Activated T-helper 1 cell treated with anti-CD3 and anti-CD28 coated beads, Interleukin-12 subunit alpha, Interleukin-12 subunit beta, Interleukin-2, Interleukin-4 antibody, amounts not matched to agents 30 ng/mL and 10 ng/mL and 1 ng/mL, durations not matched to agents 14 hours and 24 hours and 36 hours (primary cell): ENCODE measurements at regions not wholly inside any gene's neighbourhood (a gene's known extent, or its start where the extent isn't known, plus 50 kb on each side); places are given as distances from the start of the nearest gene placed in this dataset.

Experiments
- DNase-seq: peaks from one replicate; pipeline ENCODE4 v3.0.0; 2021; ENCODE audit warnings: low spot score
- H3K27ac Mint-ChIP-seq: one replicate; pipeline ENCODE4 v1.8.0; 2021; ENCODE audit warnings: mild to moderate bottlenecking, mixed read lengths
- H3K27me3 Mint-ChIP-seq: one replicate; pipeline ENCODE4 v1.8.0; 2022; ENCODE audit warnings: mild to moderate bottlenecking, moderate library complexity, mixed read lengths; ENCODE audit not compliant: insufficient read depth
- H3K36me3 Mint-ChIP-seq: one replicate; pipeline ENCODE4 v1.8.0; 2021; ENCODE audit warnings: low read depth, mixed read lengths
- H3K4me1 Mint-ChIP-seq: one replicate; pipeline ENCODE4 v1.8.0; 2021; ENCODE audit warnings: low read depth, mixed read lengths
- H3K4me3 Mint-ChIP-seq: one replicate; pipeline ENCODE4 v1.8.0; 2021; ENCODE audit warnings: mild to moderate bottlenecking, moderate library complexity, mixed read lengths
- H3K9me3 Mint-ChIP-seq: one replicate; pipeline ENCODE4 v1.8.0; 2021; ENCODE audit warnings: mixed read lengths
- intact Hi-C: fragments of 100-400 bp; cut with micrococcal nuclease; formaldehyde crosslinking; loops from one replicate; pipeline ENCODE4 v1.15.1; 2024

DNA sequence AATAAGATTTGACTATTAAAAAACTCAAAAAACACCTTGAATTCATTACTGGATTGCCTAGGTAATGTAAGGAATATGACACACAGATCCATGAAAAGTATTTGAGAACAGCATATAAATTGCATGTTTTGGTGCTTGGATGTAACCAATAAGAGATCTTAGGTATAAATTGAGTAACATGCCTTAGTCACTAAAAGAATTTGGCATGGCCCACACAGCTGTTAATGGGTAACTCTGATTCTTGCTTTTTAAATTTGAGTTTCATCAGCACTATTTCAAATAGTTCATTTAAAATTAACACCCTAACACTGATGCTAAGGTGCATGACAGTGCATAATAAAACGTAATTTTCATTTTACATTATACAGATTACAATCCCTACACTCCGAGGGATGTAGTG is 779.3 kb upstream of the WWC1 start:
- H3K4me3 Mint-ChIP-seq = no peak overlapping the region
- no peak for DNase-seq
- no peaks in the 10 kb centered on the region for H3K4me1 Mint-ChIP-seq
- H3K9me3 Mint-ChIP-seq = no peaks in the 10 kb centered on the region
- H3K27me3 Mint-ChIP-seq = no peaks in the 10 kb centered on the region
- H3K27ac Mint-ChIP-seq = no peak overlapping the region
- intact Hi-C loops = no loop called here
- H3K36me3 Mint-ChIP-seq = no peaks in the 10 kb centered on the region

- Mint-ChIP-seq H3K36me3 (no peaks in the 10 kb centered on the region), H3K27me3 (no peaks in the 10 kb centered on the region), H3K4me1 (no peaks in the 10 kb centered on the region), H3K4me3 (no peak overlapping the region), H3K27ac (no peak overlapping the region), H3K9me3 (peaks cover 4% of the 10 kb centered on the region)
- no peak for DNase-seq
- intact Hi-C loops = no loop called here
Measured at GRCh38 chr5:167513381-167513780, 778.1 kb upstream of the WWC1 start.

DNA sequence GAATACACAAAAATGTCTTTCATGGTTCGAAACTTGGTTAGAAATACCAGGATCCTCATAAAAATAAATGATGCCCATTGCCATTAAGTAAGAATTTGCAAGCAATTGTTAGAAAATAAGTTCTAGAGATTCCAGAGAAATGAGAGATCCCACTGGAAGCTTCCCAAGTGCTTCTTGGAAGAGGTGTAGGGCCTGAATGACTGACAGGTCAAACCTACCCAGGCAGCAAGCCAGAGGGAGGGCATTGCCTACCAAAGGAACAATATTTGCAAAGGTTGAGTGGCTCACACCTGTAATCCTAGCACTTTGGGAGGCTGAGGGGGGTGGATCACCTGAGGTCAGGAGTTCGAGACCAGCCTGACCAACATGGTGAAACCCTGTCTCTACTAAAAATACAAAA is 777.0 kb upstream of the WWC1 start:
- Mint-ChIP-seq H3K36me3 (no peaks in the 10 kb centered on the region), H3K27me3 (no peaks in the 10 kb centered on the region), H3K27ac (no peak overlapping the region), H3K9me3 (peaks cover 4% of the 10 kb centered on the region), H3K4me3 (no peak overlapping the region), H3K4me1 (no peaks in the 10 kb centered on the region)
- intact Hi-C loops = no loop called here
- no peak for DNase-seq

- Mint-ChIP-seq H3K27ac (no peak overlapping the region), H3K27me3 (peaks cover 1% of the 10 kb centered on the region), H3K9me3 (no peaks in the 10 kb centered on the region), H3K36me3 (no peaks in the 10 kb centered on the region), H3K4me1 (no peaks in the 10 kb centered on the region), H3K4me3 (no peak overlapping the region)
- DNase-seq = no peak
- intact Hi-C loops = no loop called here
Measured at GRCh38 chr5:167525004-167525403, 766.4 kb upstream of the WWC1 start.

DNA sequence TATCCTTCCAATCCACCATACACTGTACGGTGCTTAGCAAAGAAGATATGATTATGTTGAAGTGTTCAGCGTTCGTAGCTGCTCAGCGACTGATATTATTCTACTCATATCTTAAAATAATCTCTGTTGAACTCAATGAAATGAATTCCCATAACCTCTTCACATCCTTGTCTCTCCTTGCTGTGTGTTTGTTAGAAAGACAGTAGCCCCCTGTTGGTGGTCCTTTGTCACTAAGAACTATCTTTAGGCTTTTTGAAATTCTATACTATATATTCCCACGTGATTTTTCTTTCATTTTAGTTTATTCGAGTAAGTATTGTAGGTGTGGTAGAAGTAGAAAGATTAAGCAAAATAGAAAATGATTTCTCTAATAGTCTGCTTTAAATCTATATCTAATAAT is 762.8 kb upstream of the WWC1 start:
- Mint-ChIP-seq H3K4me3 (no peak overlapping the region), H3K4me1 (no peaks in the 10 kb centered on the region), H3K9me3 (no peaks in the 10 kb centered on the region), H3K27ac (no peak overlapping the region), H3K36me3 (no peaks in the 10 kb centered on the region), H3K27me3 (no peaks in the 10 kb centered on the region)
- intact Hi-C loops = no loop called here
- DNase-seq = no peak

DNA sequence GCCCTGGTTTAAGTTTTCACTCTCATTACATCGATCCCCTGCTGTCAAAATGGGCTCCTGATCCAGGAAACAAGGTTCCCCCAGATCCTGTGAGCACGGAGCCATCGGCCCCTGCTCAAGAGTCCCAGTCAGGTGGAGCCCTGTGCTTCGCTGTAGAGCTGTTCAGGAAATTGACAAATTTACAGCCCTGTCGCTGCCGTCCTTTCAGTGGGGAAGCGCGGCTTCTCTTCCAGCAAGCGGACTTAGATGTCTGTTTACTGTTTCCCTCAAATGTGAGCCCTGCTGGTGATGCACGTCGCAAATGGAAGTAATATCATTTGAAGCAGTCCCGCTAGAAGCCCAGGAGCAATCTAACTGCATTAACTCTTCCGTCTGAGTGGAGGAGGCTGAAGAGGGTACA is 760.9 kb upstream of the WWC1 start:
- H3K27me3 Mint-ChIP-seq = no peaks in the 10 kb centered on the region
- H3K9me3 Mint-ChIP-seq = no peaks in the 10 kb centered on the region
- H3K27ac Mint-ChIP-seq = no peak overlapping the region
- no peaks in the 10 kb centered on the region for H3K4me1 Mint-ChIP-seq
- DNase-seq = no peak
- H3K4me3 Mint-ChIP-seq = no peak overlapping the region
- no peaks in the 10 kb centered on the region for H3K36me3 Mint-ChIP-seq
- intact Hi-C loops = no loop called here

DNA sequence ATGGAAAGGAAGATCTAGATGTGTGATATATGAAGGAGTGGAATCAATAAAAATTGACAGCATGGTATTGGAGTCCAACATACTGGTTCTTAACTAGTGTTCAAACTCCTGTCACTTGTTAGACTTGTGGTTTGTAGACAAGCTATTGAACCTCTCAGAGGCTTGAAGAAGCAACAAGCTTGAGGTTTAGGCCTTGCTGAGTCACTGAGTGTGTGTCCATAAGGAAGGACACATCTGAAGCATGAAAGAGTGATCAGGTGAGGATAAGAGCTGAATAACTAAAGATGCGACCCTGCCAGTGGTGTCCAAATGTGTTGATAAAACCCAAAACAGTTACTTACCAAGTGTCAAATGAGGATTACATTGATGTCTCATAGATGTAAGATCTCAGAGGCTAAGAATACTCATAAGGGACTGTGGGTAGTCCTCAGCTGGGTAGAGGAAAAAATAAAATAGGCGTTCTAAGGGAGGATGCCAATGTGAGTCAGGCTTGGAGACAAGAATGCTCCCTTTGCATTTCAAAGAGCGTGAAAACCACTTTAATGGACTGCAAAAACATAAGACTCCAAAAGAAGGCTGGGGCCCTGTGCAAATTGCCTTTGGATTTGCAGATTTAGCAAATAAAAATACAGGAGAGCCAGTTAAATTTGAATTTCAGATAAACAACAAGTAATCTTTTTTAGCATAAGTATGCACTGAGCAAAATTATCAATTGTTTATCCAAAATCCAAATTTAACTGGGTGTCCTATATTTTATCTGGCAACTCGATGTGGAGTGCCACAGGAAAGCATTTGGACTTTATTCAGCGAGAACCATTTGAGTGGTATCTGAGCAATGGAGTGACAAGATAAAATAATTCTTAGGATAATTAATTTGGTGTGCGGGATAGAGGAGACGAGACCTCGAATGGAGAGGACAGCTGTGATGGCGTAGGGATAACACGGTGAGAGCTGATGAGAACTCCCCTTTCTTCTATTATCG is 757.3 kb upstream of the WWC1 start:
- H3K36me3 Mint-ChIP-seq = no peaks in the 10 kb centered on the region
- DNase-seq = no peak
- H3K9me3 Mint-ChIP-seq = no peaks in the 10 kb centered on the region
- no peak overlapping the region for H3K4me3 Mint-ChIP-seq
- intact Hi-C loops = no loop called here
- no peak overlapping the region for H3K27ac Mint-ChIP-seq
- no peaks in the 10 kb centered on the region for H3K27me3 Mint-ChIP-seq
- no peaks in the 10 kb centered on the region for H3K4me1 Mint-ChIP-seq

DNA sequence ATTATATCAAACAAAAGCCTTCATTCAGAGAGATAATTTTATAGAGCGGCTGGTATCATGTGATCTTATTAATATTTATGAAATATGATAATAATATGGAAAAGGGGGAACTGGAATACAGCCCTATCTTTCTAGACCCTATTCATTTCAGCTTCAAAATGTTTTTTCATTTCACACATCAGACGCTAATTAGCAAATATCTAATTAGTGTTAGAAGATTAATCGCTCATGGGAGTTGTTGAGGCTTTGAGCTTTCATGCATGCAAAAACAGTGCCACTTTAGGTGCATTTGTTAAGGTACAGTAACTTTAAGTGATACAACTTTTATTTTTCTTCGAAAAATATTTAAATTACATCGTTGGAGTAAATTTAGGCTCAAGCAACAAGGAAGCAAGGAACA is 751.7 kb upstream of the WWC1 start:
- Mint-ChIP-seq H3K27ac (no peak overlapping the region), H3K4me3 (no peak overlapping the region), H3K4me1 (no peaks in the 10 kb centered on the region), H3K36me3 (no peaks in the 10 kb centered on the region), H3K9me3 (no peaks in the 10 kb centered on the region), H3K27me3 (no peaks in the 10 kb centered on the region)
- DNase-seq = no peak
- intact Hi-C loops = no loop called here

DNA sequence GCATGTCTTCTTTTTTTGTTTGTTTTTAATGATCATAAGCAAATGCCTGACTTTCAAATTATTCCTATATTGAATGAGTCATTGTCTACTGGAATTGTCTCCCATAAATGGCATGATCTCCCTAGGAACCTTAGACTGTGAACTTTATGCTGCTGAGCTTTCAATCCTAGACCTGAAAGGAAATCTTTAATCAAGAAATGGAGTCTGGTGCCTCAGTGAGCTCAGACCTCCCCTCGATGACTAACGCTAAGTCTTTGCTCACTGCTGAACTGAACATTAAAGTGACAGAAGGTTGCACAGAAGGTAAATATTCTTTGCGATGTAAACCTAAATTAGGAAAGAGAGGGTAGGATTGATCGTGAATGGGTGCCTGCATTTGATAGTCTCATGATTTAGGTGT is 745.2 kb upstream of the WWC1 start:
- Mint-ChIP-seq H3K4me3 (no peak overlapping the region), H3K36me3 (no peaks in the 10 kb centered on the region), H3K9me3 (no peaks in the 10 kb centered on the region), H3K27me3 (no peaks in the 10 kb centered on the region), H3K27ac (no peak overlapping the region), H3K4me1 (no peaks in the 10 kb centered on the region)
- intact Hi-C loops = no loop called here
- DNase-seq = no peak

- H3K36me3 Mint-ChIP-seq = no peaks in the 10 kb centered on the region
Measured at GRCh38 chr5:167552356-167552755, 739.1 kb upstream of the WWC1 start.

GRCh38 chr5:167553511-167553910 is 737.9 kb upstream of the WWC1 start:
- no peaks in the 10 kb centered on the region for H3K27me3 Mint-ChIP-seq
- intact Hi-C loops = no loop called here
- no peak overlapping the region for H3K27ac Mint-ChIP-seq
- no peak overlapping the region for H3K4me3 Mint-ChIP-seq
- no peaks in the 10 kb centered on the region for H3K4me1 Mint-ChIP-seq
- DNase-seq = no peak
- no peaks in the 10 kb centered on the region for H3K9me3 Mint-ChIP-seq
- H3K36me3 Mint-ChIP-seq = no peaks in the 10 kb centered on the region

More at GRCh38 chr5:167552356-167552755, 739.1 kb upstream of the WWC1 start:
- no peak for DNase-seq
- no peaks in the 10 kb centered on the region for H3K27me3 Mint-ChIP-seq
- H3K4me1 Mint-ChIP-seq = no peaks in the 10 kb centered on the region
- H3K9me3 Mint-ChIP-seq = no peaks in the 10 kb centered on the region
- no peak overlapping the region for H3K27ac Mint-ChIP-seq
- no peak overlapping the region for H3K4me3 Mint-ChIP-seq
- intact Hi-C loops = no loop called here

- no peak overlapping the region for H3K27ac Mint-ChIP-seq
- H3K4me3 Mint-ChIP-seq = no peak overlapping the region
- H3K9me3 Mint-ChIP-seq = no peaks in the 10 kb centered on the region
- DNase-seq = no peak
- no peaks in the 10 kb centered on the region for H3K27me3 Mint-ChIP-seq
- H3K36me3 Mint-ChIP-seq = no peaks in the 10 kb centered on the region
- H3K4me1 Mint-ChIP-seq = no peaks in the 10 kb centered on the region
- intact Hi-C loops = no loop called here
Measured at GRCh38 chr5:167554564-167555290, 736.7 kb upstream of the WWC1 start.

DNA sequence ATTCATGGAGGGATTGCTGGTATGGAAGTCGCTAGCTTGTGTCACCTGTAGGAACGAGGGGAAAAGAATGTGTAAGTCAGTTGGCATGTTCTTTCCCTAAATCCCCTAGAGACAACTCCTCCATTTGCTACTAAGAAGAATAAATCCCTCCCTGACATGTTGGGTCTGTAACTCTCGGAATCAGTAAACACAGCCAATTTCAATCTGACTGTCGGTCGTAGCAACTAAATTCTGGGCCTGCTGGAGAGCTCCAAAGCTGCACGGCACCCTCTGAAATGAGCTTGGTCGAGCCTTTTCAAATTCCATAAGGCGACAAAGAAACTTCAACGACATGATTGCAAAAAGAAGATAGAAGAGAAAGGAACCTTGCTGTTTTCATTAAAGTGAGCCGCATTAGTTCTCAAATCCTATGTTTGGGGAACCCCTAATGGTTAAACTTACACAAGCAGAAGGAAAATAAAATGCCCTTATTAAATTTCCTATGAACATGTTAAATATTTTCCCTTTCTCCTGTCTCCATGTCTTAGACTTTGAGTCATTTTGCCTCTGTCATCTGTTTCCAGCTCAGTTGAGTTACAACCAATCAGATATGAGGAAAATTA is 735.8 kb upstream of the WWC1 start:
- H3K9me3 Mint-ChIP-seq = no peaks in the 10 kb centered on the region
- no peak overlapping the region for H3K4me3 Mint-ChIP-seq
- H3K27ac Mint-ChIP-seq = no peak overlapping the region
- no peaks in the 10 kb centered on the region for H3K36me3 Mint-ChIP-seq
- DNase-seq = no peak
- intact Hi-C loops = no loop called here
- no peaks in the 10 kb centered on the region for H3K27me3 Mint-ChIP-seq
- no peaks in the 10 kb centered on the region for H3K4me1 Mint-ChIP-seq
